ENCODE measurements at regions not wholly inside any gene's neighbourhood (a gene's known extent, or its start where the extent isn't known, plus 50 kb on each side); places are given as distances from the start of the nearest gene placed in this dataset.
"Not testable (repeated sequence)": the region's sequence is repeated elsewhere in the genome, so short reads cannot be mapped to it uniquely, and the experiment has no call there.

DNA sequence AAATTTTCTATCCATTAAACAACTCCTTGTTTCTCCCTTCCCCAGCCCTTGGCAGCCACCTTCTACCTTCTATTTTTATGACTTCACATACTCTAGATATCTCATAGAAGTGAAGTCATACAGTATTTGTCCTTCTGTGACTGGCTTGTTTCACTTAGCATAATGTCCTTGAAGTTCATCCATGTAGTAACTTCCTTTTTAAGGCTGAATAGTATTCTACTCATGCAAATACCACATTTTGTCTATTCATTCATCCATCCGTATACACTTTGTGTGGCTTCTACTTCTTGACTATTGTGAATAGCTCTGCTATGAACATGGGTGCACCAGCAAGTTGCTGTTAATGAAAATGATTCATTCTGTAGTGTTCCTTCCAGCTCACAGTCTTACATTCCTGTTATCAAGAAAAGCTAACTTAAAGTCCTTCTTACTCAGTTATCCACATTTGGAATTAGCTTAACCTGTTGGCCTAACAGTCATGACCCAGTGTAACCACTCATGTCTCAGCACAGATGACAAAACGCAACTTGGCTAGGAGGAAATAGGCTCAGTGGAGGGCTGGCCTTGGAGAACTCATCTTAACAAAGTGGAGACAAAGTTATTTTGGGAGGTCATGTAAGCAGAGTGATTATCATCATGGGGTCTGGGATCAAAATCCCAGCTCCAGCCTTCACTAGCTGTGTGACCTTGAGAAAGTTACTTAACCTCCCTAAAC lies 129.7 kb upstream of the MAP3K1 start:
- DNase-seq = no peak

DNA sequence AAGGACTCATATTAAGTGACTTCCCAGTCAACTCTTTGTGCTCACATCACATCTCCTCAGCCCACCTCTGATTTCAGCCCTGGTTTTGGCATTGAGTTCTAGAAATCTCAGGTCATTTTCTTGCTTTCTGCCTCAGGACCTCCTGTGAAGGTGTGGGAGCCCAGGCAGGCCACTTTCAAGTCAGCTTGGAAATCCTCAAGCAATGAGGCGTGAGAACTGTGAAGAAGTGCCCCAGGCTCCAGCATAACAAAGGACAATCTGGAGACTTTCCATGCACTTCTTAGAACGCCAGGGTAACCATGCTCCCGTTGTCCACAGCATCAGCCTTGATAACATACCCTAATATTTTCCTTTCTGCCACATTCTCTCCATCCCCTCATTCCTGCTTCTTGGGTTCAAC lies 131.2 kb upstream of the MAP3K1 start:
- DNase-seq = no peak

DNA sequence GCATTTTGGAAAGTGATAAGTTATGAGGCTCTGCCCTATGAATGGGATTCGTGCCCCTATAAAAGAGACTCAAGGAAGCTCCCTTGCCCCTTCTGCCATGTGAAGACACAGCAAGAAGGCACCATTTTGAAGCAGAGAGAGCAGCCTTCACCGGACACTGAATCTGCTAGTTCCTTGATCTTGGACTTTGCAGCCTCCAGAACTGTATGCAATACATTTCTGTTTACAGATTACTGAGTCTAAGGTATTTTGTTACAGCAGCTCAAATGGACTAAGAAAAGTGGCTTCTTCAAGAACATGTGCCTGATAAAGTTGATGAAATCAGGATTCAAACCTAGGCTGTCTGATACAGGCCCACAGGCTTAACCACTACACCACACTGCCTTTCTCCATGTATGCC lies 131.6 kb upstream of the MAP3K1 start:
- DNase-seq = no peak

DNA sequence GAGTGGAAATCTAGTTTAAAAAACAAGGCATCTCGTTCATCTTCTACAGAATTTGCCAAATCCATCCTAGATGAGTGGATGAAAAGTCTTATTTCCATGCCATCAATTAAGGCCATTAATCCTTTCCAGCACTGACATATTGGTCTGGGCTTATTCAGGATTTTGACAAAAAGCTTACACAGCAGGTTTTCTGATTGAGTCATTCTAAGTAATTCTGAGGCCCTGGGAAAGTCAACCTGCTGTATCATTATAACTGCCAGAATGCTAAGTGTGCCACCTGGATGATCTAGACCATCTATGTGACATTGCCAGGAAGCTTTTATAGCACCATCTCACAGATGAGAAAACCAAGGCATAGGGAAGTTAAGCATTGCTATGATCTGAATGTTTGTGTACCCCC lies 132.1 kb upstream of the MAP3K1 start:
- DNase-seq = no peak

DNA sequence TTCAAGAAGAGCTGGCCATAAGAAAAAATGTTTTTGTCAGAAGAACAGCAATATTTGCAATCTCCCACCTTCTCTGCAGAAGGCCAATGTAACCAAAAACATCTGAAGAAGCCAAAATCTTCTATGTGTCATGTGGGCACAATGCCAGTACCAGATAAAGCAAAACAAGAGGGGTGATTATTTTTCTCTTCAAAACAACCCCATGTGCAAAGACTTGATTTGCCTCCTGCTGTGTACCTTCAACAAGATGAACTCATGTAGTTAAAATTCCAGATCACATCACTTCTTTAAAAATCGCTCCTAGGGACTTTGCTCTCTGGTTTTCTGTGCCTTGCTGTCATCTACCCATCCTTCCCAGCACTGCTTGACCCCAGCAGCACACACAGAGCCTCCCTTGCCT lies 134.0 kb upstream of the MAP3K1 start:
- no peak for DNase-seq

DNA sequence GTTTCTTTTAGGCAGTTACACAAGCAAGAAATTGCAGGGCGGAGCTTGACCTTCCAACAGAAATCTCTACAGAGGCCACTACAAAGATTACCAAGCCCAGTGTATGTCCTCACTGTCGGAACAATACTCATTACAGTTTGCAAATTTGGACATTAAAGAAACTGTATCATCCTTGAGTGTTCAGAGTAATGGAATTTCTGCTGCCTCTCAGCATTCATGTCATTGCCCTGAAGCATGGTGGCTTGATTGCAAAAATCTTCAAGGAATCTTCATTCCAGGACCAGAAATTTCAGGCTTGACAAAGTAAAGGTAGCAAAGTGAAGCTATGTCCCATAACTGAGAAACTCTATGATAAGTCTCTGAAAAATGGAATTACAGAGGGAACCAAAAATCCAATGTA lies 134.6 kb upstream of the MAP3K1 start:
- no peak for DNase-seq

DNA sequence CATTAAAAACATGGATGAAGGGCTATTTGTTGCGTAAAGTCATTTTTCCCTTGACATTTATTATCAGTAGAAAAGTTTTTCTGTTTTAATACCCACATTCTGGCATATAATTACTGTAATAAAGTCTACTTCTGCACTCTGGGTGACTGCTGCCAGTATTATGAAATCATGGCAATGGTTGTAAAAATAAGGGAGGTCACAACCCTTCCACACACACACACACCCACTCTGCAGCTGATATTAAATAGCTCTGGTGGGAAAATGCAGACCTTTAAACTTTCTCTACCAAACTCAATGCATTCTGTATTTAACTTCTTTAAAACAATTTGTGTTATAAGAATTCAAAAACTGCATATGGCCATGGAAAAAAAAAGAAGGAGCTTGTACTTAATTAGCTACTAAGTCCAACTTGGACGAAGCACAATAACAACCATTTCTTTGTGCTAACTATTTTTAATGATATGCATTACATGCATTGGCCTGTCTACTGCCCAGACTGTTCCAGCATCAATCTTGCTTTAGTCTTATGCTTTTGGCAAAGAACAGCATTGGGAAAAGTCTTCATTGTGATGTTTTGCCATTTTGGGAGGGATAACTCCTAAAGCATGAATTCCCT lies 137.6 kb upstream of the MAP3K1 start:
- DNase-seq = no peak

DNA sequence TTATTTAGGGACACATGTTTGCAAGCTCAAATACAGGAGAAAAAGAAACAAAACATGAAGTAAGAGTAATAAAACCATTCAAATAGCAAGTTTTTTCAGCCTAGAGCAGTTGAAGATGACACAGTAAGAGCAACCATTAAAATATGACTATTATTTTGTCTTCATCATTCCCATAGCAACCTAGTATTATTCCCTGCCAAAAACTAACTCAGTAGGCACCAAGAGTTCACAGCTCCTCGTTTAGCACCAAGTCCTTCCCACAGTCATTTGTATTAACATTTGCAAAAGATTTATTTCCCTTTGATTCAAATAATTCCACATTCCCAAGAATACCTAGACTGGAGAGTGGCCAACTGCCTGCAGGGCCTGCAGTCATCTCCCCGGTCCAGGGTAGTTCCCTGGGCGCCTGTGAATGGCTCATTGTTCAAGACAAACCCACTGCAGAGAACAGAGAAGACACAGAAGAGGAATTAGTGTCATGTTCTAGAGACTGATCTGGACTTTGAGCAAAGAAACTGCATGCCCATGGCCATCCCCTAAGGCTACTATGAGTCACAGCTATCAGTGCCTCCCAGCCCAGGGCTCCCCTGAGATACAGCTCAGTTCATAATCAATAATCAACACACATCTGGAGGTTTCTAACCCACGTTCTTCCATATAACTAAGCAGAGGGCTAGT lies 139.1 kb upstream of the MAP3K1 start:
- no peak for DNase-seq

DNA sequence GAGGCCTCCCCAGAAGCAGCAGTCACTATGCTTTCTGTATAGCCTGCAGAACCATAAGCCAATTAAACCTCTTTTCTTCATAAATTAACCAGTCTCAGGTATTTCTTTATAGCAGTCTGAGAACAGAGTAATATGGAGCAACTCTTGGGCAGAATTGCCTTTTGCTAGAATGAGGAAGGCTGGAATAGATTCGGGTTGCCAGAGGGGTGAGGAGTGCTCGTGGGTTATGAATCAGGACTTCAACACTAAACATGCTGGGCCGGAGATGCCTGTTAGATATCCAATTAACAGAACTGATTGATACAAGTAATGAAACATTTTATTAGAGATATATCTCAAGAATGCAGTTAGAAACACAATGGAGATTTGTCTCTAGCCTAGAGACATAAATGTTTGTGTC lies 140.9 kb upstream of the MAP3K1 start:
- no peak for DNase-seq

DNA sequence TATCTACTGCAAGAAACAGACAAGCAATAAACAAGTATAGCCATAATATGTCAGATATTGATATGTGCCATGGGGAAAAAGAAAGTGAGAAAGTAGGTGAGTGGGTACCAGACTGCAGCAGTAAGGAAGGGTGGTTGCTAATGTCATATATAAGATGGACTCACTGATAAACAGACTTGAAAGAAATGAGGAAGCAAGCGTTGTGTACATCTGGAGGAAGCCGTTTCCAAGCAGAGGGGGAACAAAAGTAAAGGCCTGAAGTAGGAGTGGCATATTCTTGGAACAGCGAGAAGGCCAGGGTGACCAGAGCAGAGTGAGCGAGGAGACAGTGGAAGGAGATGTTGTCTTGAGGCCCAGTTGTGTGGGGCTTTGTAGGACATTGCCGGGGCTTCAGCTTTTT lies 142.2 kb upstream of the MAP3K1 start:
- DNase-seq = no peak

DNA sequence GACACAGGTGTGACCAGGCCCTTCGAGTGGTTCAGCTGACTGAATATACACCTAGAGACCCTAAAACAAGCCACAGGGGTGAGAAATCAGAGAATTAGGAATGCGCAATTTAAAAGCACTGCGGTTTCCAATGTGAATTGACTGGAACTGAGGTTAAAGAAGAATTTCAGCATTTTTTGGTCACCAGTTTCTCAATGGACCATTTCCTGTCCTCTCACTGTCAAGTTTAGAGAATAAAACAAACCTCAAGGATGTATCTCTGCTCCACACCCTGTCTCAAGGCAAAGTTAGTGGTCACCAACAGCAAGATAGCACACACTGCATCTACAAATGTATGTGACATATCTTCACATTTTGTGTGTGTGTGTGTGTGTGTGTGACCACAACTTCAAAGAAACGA lies 143.8 kb upstream of the MAP3K1 start:
- no peak for DNase-seq

DNA sequence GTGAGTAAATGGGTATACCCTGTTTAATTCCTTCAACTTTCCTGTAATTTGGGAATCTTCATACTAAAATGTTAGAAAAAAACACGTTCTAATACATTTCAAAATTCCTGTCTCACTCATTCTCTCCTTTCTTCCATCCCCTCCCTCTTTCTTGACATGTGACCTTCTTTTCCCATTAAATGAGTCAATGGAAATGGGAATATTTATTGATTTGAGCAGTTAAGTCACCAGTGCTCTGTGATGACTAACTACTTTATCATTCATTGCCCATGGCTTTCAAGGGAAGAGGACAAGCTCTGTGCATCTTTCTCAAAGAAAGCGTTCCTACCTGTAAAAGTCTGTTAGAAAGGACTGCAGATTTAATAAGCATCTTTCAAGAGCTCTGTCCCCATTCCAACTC lies 144.4 kb upstream of the MAP3K1 start:
- DNase-seq = no peak

DNA sequence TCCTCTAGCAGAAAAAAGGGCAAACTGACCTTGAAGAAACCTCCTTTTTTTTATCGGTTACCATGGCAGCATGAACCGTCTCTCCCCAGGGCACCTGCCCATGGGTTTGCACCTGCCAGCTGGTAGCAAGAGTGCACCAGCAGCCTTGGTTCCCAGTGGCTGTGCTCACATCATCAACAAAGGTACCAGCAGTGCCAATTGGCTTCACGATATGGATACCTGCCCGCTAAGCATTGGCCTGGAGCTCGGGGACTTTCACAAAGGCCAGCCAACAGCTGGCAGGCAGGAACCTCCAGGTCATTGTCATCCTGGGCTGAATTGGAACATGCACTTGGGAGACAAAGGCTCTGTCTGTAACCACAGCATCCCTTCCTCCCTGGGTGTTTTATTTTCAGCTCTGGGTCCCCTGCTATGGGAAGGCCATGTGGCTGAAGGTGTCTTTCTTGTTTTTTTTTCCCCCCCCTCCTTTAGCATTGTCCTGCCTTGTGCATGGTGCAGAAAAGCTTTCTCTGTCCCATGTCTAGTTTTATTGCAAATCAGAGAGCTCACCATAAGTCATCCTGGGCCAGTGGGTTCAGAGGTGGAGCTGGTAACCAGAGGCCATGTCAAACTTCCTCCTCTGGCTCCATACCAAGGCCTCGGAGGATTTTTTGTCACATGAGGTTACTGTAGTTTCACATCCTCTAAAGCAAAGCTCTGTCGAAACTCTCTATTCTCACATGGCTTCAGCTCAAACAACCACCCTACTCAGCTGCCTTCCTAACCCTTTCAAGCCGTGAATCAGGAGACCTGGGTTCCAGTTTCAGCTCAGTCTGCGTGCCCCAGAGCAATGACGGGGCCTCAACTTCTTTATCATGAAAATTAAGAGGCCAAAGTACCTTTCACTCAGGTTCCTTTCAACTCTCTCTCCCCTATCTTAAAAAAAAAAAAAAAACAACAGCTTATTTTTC lies 145.5 kb upstream of the MAP3K1 start:
- DNase-seq = no peak

DNA sequence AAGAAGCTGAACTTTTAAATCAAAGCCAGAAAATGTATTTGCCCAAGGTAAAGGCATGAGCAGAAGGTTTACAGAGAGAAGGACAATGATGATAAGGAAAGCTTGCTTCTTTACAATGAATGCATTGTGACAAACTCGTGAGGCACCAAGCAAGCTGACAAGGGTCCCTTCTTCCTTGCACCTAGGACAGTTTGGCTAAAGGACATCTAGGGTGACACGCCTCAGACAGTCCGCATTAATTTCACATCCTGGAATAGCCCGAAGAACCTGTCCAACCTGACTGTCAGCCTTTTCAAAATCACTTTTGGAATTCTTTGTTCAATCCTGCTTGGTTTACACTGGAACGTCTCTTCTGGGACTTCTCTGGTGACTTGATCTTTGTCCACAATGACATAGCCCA lies 146.4 kb upstream of the MAP3K1 start:
- DNase-seq = no peak

DNA sequence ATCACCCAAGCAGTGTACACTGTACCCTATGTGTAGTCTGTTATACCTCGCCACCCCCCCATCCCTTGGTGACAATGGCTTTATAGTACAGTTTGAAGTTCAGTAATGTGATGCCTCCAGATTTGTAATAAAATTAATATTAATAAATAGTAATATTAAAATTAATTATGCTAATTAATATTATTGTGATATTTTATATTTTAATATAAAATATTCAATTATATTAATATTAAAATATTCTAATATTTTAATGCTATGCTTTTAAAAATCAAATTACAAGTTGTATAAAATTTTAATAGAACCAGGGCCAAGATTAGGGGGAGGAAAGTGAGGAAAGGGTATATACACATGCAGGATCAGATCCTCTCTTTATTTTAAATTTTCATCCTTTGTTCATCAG lies 147.7 kb upstream of the MAP3K1 start:
- DNase-seq = no peak

DNA sequence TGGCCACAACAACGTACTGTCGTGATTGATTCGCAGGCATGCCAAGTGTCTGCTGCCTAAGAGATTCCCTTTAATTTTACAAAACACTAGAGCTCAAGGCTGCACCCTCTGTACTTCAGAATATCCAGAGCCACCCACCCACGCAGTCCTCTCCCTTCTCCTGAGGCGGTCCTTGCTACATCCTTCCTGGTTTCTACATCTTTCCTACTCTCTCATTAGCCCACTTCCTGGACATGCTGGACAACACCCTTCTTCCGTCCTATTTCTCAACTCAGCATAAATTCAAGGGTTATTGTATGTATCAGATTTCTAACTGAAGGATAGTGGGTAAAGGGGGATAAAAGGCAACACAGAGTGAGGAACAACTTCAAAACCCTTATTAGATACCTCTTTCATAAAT lies 148.4 kb upstream of the MAP3K1 start:
- no peak for DNase-seq

DNA sequence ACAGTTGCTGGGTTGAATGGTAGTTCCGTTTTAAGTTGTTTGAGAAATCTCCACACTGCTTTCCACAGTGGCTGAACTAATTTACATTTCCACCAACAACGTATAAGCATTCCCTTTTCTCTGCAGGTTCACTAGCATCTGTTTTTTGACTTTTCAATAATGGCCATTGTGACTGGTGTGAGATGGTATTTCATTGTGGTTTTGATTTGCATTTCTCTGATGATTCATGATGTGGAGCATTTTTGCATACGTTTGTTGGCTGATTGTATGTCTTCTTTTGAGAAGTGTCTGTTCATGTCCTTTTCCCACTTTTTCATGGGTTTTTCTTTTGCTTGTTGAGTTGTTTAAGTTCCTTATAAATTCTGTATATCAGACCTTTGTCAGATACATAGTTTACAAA lies 150.2 kb upstream of the MAP3K1 start:
- not testable (repeated sequence) for DNase-seq

DNA sequence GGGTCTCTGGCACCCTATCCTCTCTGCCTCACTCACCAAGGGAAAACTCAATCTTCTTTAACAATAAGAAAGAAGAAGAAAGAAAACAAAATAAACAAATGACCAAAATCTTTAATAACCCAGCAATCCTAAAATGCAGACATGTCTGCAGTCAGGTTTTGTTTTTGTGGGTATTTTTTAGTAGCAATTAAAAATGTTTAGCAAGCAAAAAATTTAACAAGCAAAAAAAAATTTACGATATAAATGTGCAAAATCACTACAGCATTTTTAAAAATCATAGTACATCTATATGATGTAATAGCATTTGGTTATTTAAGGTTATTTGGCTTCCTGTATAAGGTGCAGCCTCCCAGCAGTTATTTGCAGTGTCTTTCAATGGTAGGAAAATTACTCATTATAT lies 151.3 kb upstream of the MAP3K1 start:
- no peak for DNase-seq

DNA sequence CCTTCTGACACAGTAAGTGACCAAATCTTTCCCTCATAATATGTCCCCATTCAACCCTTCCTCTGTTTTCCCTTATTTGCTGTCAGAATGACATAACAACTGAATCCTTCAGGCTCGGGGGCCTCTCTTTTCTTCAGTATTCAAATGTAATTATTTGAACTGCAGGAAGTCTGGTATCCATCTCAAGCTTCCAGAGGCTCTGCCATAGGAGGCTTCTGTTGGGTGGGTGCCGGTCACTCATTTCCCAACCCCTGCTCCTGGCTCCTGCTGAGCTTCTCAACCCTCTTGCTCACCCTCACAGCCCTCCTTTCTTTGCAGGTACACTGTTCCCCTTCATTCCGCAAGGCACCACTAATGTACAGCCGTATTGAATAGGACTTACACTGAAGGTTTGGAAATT lies 151.8 kb upstream of the MAP3K1 start:
- DNase-seq = no peak

DNA sequence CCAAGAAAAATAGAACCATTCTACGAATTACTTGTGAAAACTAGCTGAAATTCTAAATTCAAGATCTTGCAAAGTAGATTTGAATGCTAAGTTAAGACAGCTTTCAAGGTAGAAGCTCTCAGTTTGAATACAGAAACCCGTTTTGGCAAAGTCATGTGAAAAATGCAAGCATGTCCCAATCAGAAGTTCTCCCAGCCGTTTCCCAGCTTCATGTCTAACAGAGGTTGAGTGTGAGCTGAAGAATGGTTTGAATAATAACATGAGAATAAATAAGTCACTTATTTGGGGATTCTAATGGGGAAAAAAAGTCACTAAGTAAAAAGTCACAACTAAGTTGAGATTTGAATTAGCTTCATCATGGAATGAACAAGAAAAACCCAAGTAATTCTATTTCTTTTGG lies 152.5 kb upstream of the MAP3K1 start:
- no peak for DNase-seq

DNA sequence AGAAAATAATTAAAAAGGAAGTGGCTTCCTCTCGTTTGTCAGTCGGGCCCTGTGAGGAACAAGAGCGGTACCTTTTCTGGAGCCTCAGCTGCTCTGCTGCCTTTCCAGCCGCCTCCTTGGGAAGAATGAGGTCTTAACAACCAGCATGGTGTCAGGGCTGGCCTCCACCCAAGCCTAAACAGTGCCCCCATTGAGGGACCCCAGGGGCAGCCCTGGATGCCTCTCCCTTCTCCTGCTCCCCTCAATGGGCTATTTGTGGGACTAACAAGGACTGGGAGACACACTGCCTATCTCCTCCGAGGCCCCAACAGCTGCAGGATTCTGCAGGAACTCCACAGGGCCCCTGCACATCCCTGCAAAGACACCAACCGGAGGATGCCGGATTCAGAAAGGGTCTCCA lies 155.4 kb upstream of the MAP3K1 start:
- DNase-seq = no peak

DNA sequence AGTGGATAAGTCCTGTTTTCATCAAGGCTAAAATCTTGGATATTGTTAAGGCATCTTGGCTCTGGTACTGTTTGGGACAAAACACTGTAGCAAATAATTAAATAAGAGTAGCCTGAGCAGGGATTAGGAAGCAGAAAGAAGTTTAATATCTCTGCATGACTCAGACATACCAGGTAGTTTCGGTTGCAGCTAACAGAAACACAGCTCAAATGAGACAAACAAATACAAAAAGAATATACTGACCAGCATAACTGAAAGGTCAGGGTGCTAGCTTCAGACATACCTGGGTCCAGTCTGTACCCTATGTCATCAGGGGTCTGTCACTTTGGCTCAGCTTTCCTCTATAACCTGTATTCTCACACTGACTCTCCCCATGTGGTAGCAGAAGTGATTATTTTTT lies 156.4 kb upstream of the MAP3K1 start:
- DNase-seq = no peak

Data from cerebellar nuclear complex (tissue), 1 donor.